Stimulated activated CD4-positive, alpha-beta T cell treated with anti-CD3 and anti-CD28 coated beads, TNF-alpha, amount 100 ng/mL, for 1 hour (primary cell): ENCODE measurements at regions not wholly inside any gene's neighbourhood (a gene's known extent, or its start where the extent isn't known, plus 50 kb on each side); places are given as distances from the start of the nearest gene placed in this dataset.
"Not testable (repeated sequence)": the region's sequence is repeated elsewhere in the genome, so short reads cannot be mapped to it uniquely, and the experiment has no call there.

Experiments
- DNase-seq, 3 donors: peaks; one replicate each; pipeline ENCODE4 v3.0.0-alpha.2; 2020; ENCODE audit warnings: low read depth in 3 of 3, low spot score in 1 of 3

- no peak for DNase-seq
Measured at GRCh38 chr6:98416027-98416426, 418.3 kb upstream of the POU3F2 start.

GRCh38 chr6:98416497-98417158 is 417.7 kb upstream of the POU3F2 start:
- not testable (repeated sequence) for DNase-seq

GRCh38 chr6:98433325-98434056 is 400.9 kb upstream of the POU3F2 start:
- no peak for DNase-seq

- DNase-seq: no peak
Measured at GRCh38 chr6:98443633-98444032, 390.7 kb upstream of the POU3F2 start.

GRCh38 chr6:98452685-98453084 is 381.7 kb upstream of the POU3F2 start:
- no peak for DNase-seq

GRCh38 chr6:98454809-98455322 is 379.5 kb upstream of the POU3F2 start:
- no peak for DNase-seq

GRCh38 chr6:98458708-98459107 is 375.7 kb upstream of the POU3F2 start:
- no peak for DNase-seq

- no peak for DNase-seq
Measured at GRCh38 chr6:98463038-98464000, 371.1 kb upstream of the POU3F2 start.

- no peak for DNase-seq
Measured at GRCh38 chr6:98467091-98467490, 367.3 kb upstream of the POU3F2 start.

GRCh38 chr6:98467902-98468301 is 366.5 kb upstream of the POU3F2 start:
- no peak for DNase-seq

- DNase-seq: no peak
Measured at GRCh38 chr6:98469141-98469540, 365.2 kb upstream of the POU3F2 start.

GRCh38 chr6:98470821-98471220 is 363.6 kb upstream of the POU3F2 start:
- no peak for DNase-seq

GRCh38 chr6:98471444-98471843 is 362.9 kb upstream of the POU3F2 start:
- DNase-seq: no peak

- DNase-seq: no peak
Measured at GRCh38 chr6:98477231-98477630, 357.1 kb upstream of the POU3F2 start.

GRCh38 chr6:98484696-98485095 is 349.7 kb upstream of the POU3F2 start:
- no peak for DNase-seq

- no peak for DNase-seq
Measured at GRCh38 chr6:98485593-98485992, 348.8 kb upstream of the POU3F2 start.

- DNase-seq: no peak
Measured at GRCh38 chr6:98486057-98486456, 348.3 kb upstream of the POU3F2 start.

- DNase-seq: no peak
Measured at GRCh38 chr6:98487612-98488011, 346.8 kb upstream of the POU3F2 start.

- no peak for DNase-seq
Measured at GRCh38 chr6:98498144-98498775, 336.1 kb upstream of the POU3F2 start.

- DNase-seq: no peak
Measured at GRCh38 chr6:98498866-98499265, 335.5 kb upstream of the POU3F2 start.
